H9 (cell line): ENCODE measurements at regions not wholly inside any gene's neighbourhood (a gene's known extent, or its start where the extent isn't known, plus 50 kb on each side); places are given as distances from the start of the nearest gene placed in this dataset.
"Not testable (repeated sequence)": the region's sequence is repeated elsewhere in the genome, so short reads cannot be mapped to it uniquely, and the experiment has no call there.

Experiments
- DNase-seq: peaks from one replicate; pipeline ENCODE4 v3.0.0-alpha.2; 2017
- H2AFZ ChIP-seq: one replicate; pipeline ENCODE4 v1.6.1; 2013; ENCODE audit warnings: mild to moderate bottlenecking, low read length, control low read depth, moderate library complexity
- H2AK5ac ChIP-seq: 2 replicates; pipeline ENCODE4 v1.6.1; 2013; ENCODE audit warnings: low read length, control low read depth, mixed read lengths; ENCODE audit not compliant: insufficient read length
- H2BK120ac ChIP-seq: one replicate; pipeline ENCODE4 v1.6.1; 2013; ENCODE audit warnings: low read depth, mild to moderate bottlenecking, low read length, control low read depth, inconsistent platforms; ENCODE audit not compliant: poor library complexity, severe bottlenecking
- H2BK12ac ChIP-seq: 2 replicates; pipeline ENCODE4 v1.6.1; 2013; ENCODE audit warnings: low read length, control low read depth, mixed read lengths, low read depth; ENCODE audit not compliant: insufficient read length
- H2BK15ac ChIP-seq: 2 replicates; pipeline ENCODE4 v1.6.1; 2013; ENCODE audit warnings: low read depth, low read length, control low read depth
- H2BK20ac ChIP-seq: one replicate; pipeline ENCODE4 v1.6.1; 2013; ENCODE audit warnings: low read depth, mild to moderate bottlenecking, low read length, control low read depth, inconsistent platforms; ENCODE audit not compliant: poor library complexity, severe bottlenecking
- H2BK5ac ChIP-seq: 2 replicates; pipeline ENCODE4 v1.6.1; 2013; ENCODE audit warnings: low read length, control low read depth, mixed read lengths; ENCODE audit not compliant: insufficient read length
- H3K14ac ChIP-seq: 2 replicates; pipeline ENCODE4 v1.6.1; 2013; ENCODE audit warnings: low read length, control low read depth; ENCODE audit not compliant: insufficient read depth
- H3K18ac ChIP-seq: 2 replicates; pipeline ENCODE4 v1.6.1; 2013; ENCODE audit warnings: low read depth, mild to moderate bottlenecking, mixed read lengths, low read length, control low read depth; ENCODE audit not compliant: insufficient read length
- H3K23ac ChIP-seq: 2 replicates; pipeline ENCODE4 v1.6.1; 2013; ENCODE audit warnings: low read length, control low read depth, mixed read lengths, low read depth; ENCODE audit not compliant: insufficient read length
- H3K23me2 ChIP-seq: 2 replicates; pipeline ENCODE4 v1.6.1; 2013; ENCODE audit warnings: low read depth, mild to moderate bottlenecking, mixed read lengths, low read length, control low read depth; ENCODE audit not compliant: insufficient read length, poor library complexity, severe bottlenecking
- H3K27ac ChIP-seq: 2 replicates; pipeline ENCODE4 v1.5.1; 2013; ENCODE audit warnings: low read length, control low read depth, mixed read lengths, low read depth; ENCODE audit not compliant: insufficient read length
- H3K27me3 ChIP-seq: 2 replicates; pipeline ENCODE4 v1.6.1; 2013; ENCODE audit warnings: low read length, control low read depth, inconsistent platforms; ENCODE audit not compliant: insufficient read depth
- H3K4ac ChIP-seq: 2 replicates; pipeline ENCODE4 v1.6.1; 2013; ENCODE audit warnings: low read depth, mild to moderate bottlenecking, control low read depth, inconsistent platforms, low read length, moderate library complexity
- H3K4me1 ChIP-seq: 2 replicates; pipeline ENCODE4 v1.6.1; 2013; ENCODE audit warnings: low read length, control low read depth, inconsistent platforms; ENCODE audit not compliant: insufficient read depth
- H3K4me2 ChIP-seq: 2 replicates; pipeline ENCODE4 v1.6.1; 2013; ENCODE audit warnings: low read length, control low read depth, mixed read lengths; ENCODE audit not compliant: insufficient read length, insufficient read depth
- H3K56ac ChIP-seq: 2 replicates; pipeline ENCODE4 v1.6.1; 2013; ENCODE audit warnings: low read depth, mild to moderate bottlenecking, mixed read lengths, low read length, control low read depth; ENCODE audit not compliant: insufficient read length
- H3K79me1 ChIP-seq: 2 replicates; pipeline ENCODE4 v1.6.1; 2013; ENCODE audit warnings: low read depth, mild to moderate bottlenecking, moderate library complexity, low read length, control low read depth, inconsistent platforms; ENCODE audit not compliant: insufficient read depth, poor library complexity, severe bottlenecking
- H3K79me2 ChIP-seq: 2 replicates; pipeline ENCODE4 v1.6.1; 2013; ENCODE audit warnings: low read length, control low read depth, inconsistent platforms; ENCODE audit not compliant: insufficient read depth
- H3K9ac ChIP-seq: 2 replicates; pipeline ENCODE4 v1.6.1; 2013; ENCODE audit warnings: low read length, control low read depth, mixed read lengths; ENCODE audit not compliant: insufficient read length; ENCODE audit errors: extremely low read depth
- H3K9me3 ChIP-seq: one replicate; pipeline ENCODE4 v1.6.1; 2013; ENCODE audit warnings: low read depth, low read length, inconsistent platforms; ENCODE audit not compliant: control insufficient read depth
- H3T11ph ChIP-seq: one replicate; pipeline ENCODE4 v1.6.1; 2013; ENCODE audit warnings: mild to moderate bottlenecking, low read length, control low read depth, inconsistent platforms
- H4K20me1 ChIP-seq: one replicate; pipeline ENCODE4 v1.6.1; 2013; ENCODE audit not compliant: control insufficient read depth, insufficient read length, insufficient read depth
- H4K5ac ChIP-seq: 2 replicates; pipeline ENCODE4 v1.6.1; 2013; ENCODE audit warnings: low read depth, mild to moderate bottlenecking, mixed read lengths, low read length, control low read depth; ENCODE audit not compliant: insufficient read length
- H4K8ac ChIP-seq: replicated peaks from 2 replicates; pipeline ENCODE4 v1.6.1; 2013; ENCODE audit warnings: low read length, control low read depth, mixed read lengths, low read depth; ENCODE audit not compliant: insufficient read length
- H4K91ac ChIP-seq: 2 replicates; pipeline ENCODE4 v1.6.1; 2013; ENCODE audit warnings: low read depth, mild to moderate bottlenecking, moderate library complexity, mixed read lengths, low read length, control low read depth; ENCODE audit not compliant: insufficient read length
- H3K27ac Mint-ChIP-seq, 3 experiments: 2 replicates in 2 of 3; 3 replicates in 1 of 3; pipeline ENCODE4 v1.8.0; 2020 to 2021; ENCODE audit warnings: mixed read lengths in 3 of 3, mild to moderate bottlenecking in 1 of 3, moderate library complexity in 1 of 3
- H3K27me3 Mint-ChIP-seq: 2 replicates; pipeline ENCODE4 v1.8.0; 2021; ENCODE audit warnings: low read depth, mild to moderate bottlenecking, moderate library complexity, mixed read lengths
- H3K36me3 Mint-ChIP-seq, 3 experiments: 2 replicates in 2 of 3; 3 replicates in 1 of 3; pipeline ENCODE4 v1.8.0; 2020 to 2021; ENCODE audit warnings: low read depth in 3 of 3, mixed read lengths in 3 of 3; ENCODE audit not compliant: insufficient read depth in 1 of 3
- H3K4me1 Mint-ChIP-seq, 2 experiments: 2 replicates each; pipeline ENCODE4 v1.8.0; 2020; ENCODE audit warnings: mixed read lengths in 2 of 2
- H3K4me3 Mint-ChIP-seq, 2 experiments: 2 replicates in 1 of 2; 3 replicates in 1 of 2; pipeline ENCODE4 v1.8.0; 2020 to 2021; ENCODE audit warnings: mild to moderate bottlenecking in 2 of 2, mixed read lengths in 2 of 2, moderate library complexity in 1 of 2
- H3K9me3 Mint-ChIP-seq, 2 experiments: 2 replicates in 1 of 2; 3 replicates in 1 of 2; pipeline ENCODE4 v1.8.0; 2020; ENCODE audit warnings: mild to moderate bottlenecking in 2 of 2, mixed read lengths in 2 of 2, moderate library complexity in 1 of 2
- WGBS: extraction: QIAGEN DNeasy Blood & Tissue Kit; methylation state at CpG from one replicate; pipeline ENCODE4 v1.1.7; 2013; ENCODE audit warnings: missing lambda C conversion rate, low lambda C conversion rate, mixed read lengths; ENCODE audit not compliant: insufficient read length; ENCODE audit errors: extremely low coverage; 5-methylcytosine and 5-hydroxymethylcytosine counted together

DNA sequence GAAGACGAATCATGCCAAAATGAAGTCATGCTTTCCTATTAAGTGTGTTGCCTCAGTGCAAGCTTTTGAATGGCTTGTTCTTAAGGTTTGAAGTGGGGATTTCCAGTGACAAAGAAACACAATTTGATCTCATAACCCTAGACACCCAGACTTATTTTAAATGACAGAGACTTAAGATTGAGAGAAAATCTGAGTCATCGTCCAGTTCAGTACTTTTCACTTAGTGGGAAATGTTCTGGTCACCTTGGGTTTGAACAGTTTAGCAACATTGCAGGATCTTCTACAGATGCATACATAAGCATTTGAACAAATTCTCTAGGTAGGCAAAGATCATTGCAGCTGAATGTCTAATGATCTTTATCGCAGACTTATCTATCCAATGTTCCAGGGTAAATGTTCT lies 926.7 kb upstream of the ADAMTS5 start:
- not testable (repeated sequence) for H3K4me3 Mint-ChIP-seq, H3T11ph ChIP-seq, H3K56ac ChIP-seq, H3K9me3 ChIP-seq, H3K23ac ChIP-seq, H3K27ac ChIP-seq, H2BK15ac ChIP-seq, H3K27me3 Mint-ChIP-seq, H4K8ac ChIP-seq, H3K27ac Mint-ChIP-seq, H3K4me1 ChIP-seq, H2BK120ac ChIP-seq, H2AK5ac ChIP-seq, H3K4ac ChIP-seq, H3K27me3 ChIP-seq, H3K18ac ChIP-seq, H3K4me2 ChIP-seq, H4K91ac ChIP-seq, H3K23me2 ChIP-seq, H2BK12ac ChIP-seq, H3K4me1 Mint-ChIP-seq, DNase-seq, H2BK5ac ChIP-seq, H3K14ac ChIP-seq, H3K9me3 Mint-ChIP-seq, H3K79me2 ChIP-seq, H2BK20ac ChIP-seq, H4K20me1 ChIP-seq, H4K5ac ChIP-seq, H3K9ac ChIP-seq, H3K36me3 Mint-ChIP-seq, H3K79me1 ChIP-seq, H2AFZ ChIP-seq
- no CpG with 5 or more reads among the region's 3 CpGs for WGBS

DNA sequence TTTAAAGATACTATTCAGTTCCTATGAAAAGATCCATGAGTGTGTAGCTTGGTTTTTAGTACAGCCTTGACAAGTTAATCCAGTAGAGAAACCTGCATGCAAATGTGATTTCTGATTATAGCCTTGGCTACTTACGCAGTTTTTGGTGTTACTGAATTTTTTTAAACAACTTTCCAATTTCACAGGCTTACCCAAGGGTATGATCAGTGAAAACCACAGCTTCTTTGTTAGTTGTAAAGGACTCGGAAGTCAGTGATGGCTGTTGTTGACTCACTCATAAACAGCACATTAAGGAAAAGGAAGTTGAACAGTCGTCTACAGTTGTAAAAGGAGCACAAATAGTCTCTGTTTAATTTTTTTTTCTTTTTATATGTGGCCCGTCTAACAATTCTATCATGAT lies 924.6 kb upstream of the ADAMTS5 start:
- H3K27ac Mint-ChIP-seq, H3K9me3 Mint-ChIP-seq, H2BK5ac ChIP-seq, H3K36me3 Mint-ChIP-seq, H3K79me1 ChIP-seq, H3K23me2 ChIP-seq, H2AK5ac ChIP-seq, H3K79me2 ChIP-seq, H3K4me2 ChIP-seq, H3K27ac ChIP-seq, H3K4me1 ChIP-seq, H4K91ac ChIP-seq, H2AFZ ChIP-seq, H3K18ac ChIP-seq, H4K8ac ChIP-seq, H3K4ac ChIP-seq, H3K27me3 Mint-ChIP-seq, H3K4me3 Mint-ChIP-seq, DNase-seq, H3K23ac ChIP-seq, H2BK20ac ChIP-seq, H3K9ac ChIP-seq, H3K56ac ChIP-seq, H3T11ph ChIP-seq, H4K20me1 ChIP-seq, H3K14ac ChIP-seq, H2BK120ac ChIP-seq, H3K27me3 ChIP-seq, H4K5ac ChIP-seq, H3K4me1 Mint-ChIP-seq, H2BK12ac ChIP-seq, H3K9me3 ChIP-seq, H2BK15ac ChIP-seq: not testable (repeated sequence)
- WGBS, result no CpG with 5 or more reads among the region's 4 CpGs
